ENCODE measurements at regions not wholly inside any gene's neighbourhood (a gene's known extent, or its start where the extent isn't known, plus 50 kb on each side); places are given as distances from the start of the nearest gene placed in this dataset.

DNA sequence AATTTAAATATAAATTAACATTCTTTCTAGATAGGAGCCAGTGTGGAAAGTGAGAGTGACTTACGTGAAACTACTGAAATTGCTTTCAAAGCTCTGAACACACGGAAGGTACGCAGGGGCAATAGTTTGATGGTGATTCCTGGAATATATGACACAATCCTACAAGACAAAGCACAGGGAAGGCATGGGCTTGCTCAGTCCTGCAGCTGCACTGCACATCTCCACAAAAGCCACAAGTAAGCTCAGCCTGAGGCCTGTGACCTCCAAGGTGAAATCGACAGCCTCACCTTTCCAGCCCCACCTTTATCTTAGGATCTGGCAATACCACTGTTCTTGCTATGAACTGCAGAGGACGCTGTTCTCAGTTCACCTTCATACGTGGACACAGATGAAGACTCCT, 109.3 kb upstream of the SCN10A start:
- TF ChIP-seq, protein P1, sequence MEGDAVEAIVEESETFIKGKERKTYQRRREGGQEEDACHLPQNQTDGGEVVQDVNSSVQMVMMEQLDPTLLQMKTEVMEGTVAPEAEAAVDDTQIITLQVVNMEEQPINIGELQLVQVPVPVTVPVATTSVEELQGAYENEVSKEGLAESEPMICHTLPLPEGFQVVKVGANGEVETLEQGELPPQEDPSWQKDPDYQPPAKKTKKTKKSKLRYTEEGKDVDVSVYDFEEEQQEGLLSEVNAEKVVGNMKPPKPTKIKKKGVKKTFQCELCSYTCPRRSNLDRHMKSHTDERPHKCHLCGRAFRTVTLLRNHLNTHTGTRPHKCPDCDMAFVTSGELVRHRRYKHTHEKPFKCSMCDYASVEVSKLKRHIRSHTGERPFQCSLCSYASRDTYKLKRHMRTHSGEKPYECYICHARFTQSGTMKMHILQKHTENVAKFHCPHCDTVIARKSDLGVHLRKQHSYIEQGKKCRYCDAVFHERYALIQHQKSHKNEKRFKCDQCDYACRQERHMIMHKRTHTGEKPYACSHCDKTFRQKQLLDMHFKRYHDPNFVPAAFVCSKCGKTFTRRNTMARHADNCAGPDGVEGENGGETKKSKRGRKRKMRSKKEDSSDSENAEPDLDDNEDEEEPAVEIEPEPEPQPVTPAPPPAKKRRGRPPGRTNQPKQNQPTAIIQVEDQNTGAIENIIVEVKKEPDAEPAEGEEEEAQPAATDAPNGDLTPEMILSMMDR (IDR thresholded peaks at IDR 0.05; ENCODE audit: control extremely low read depth in 1 of 3, insufficient read depth in 1 of 3, low read depth in 1 of 3, low read length in 3 of 3): no peak
- no peak for TF ChIP-seq CREB1 (IDR thresholded peaks at IDR 0.05)
- TF ChIP-seq POLR2A (IDR thresholded peaks at IDR 0.05; ENCODE audit: control extremely low read depth in 1 of 2, low read depth in 2 of 2, low read length in 2 of 2): no peak

Measured in H1 (cell line).